ENCODE measurements at regions not wholly inside any gene's neighbourhood (a gene's known extent, or its start where the extent isn't known, plus 50 kb on each side); places are given as distances from the start of the nearest gene placed in this dataset.
A peak's percentile ranks its signal among the peaks of the same experiment; 100 is the strongest.

DNA sequence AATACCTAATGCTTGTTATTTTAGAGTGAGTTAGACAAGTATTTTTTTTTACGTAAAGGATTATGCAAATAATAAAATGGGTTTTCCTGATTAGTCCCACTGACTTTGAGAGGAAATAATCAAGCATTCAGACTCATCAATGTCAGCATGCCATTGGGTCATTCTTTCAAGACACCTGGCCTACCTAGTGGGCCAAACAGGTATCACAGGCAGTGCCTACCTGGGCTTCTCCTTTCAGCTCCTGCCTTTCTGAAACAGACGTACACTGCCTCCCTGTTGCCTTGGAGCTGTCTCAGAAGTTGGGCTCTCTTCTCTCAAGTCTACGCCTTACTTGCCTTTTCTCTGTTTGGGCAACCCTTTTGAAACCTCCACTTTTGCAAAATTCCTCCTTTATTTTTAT is 545.6 kb downstream of the SNAPC1 start:
- no peak for FAIRE-seq

DNA sequence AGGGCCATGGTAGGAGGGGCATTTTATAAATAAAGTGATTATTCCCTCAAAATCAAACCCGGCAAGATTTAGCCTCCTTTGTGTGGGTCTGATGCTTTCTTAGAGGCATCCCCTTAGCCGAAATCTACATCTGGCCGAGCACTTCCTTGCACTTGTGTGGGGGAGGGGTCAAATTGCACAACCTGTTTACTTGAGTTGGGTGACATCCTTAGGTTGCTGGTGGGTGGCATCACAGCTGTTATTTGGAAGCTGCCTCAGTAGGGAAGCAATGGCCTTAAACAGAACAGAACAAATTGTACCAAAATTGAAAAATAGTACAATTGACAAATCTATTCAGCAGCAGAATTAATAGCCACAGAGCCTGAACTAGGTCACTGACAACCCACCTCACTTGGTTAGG is 546.1 kb downstream of the SNAPC1 start:
- FAIRE-seq: no peak

DNA sequence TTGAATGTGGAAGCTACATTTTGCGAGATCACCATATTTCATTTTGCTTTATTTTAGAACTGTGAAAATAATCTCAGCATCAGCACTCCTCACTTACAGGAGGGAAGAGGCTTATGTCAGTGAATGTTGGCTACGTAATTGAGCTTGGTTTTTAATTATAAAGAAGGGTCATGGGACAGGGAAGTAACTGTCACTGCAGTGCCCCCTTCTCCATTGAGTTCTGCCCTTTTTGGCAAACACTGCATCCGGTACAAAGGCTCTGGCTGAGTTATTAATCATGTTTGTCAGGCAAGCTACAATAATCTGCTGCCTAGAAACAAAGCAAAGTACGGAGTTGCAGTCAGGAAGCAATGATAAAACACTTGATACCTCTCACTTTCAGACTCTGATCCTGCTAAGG is 546.7 kb downstream of the SNAPC1 start:
- FAIRE-seq: peak; percentile 95

DNA sequence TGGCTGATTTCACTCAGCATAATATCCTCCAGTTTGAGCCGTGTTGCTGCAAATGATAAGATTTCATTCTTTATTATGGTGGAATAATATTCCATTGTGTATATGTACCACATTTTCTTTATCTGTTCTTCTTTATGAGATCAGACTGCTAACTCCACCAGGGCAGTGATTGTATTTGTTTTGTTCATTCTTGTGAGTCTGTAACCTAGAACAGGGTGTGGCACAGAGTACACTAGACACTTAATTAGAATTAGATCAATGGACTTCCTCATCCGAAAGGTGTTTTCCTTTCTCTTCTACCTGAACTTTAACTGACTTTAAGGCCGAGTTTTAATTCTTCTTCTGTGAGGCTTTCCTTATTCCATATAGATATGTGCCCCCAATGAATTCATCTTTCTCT is 551.0 kb downstream of the SNAPC1 start:
- FAIRE-seq: peak; percentile 71

DNA sequence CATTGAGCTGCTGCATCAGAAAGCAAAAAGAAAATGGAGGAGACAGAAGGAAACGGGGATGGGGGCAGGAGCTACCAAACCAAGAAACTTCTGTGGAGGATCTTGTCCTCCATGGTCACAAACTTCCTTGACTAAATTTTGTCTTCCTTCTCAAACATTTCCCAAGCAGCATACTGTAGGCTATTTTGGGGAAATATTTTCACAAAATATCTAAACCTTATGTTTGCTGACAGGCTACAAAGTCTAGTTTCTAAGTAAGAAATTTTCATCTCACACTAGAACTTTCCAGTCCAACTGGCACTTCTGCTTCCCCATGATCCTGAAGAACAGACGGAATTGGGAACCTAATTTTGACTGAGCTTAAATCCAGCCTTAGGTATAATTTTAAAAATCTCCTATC is 552.0 kb downstream of the SNAPC1 start:
- FAIRE-seq: no peak

DNA sequence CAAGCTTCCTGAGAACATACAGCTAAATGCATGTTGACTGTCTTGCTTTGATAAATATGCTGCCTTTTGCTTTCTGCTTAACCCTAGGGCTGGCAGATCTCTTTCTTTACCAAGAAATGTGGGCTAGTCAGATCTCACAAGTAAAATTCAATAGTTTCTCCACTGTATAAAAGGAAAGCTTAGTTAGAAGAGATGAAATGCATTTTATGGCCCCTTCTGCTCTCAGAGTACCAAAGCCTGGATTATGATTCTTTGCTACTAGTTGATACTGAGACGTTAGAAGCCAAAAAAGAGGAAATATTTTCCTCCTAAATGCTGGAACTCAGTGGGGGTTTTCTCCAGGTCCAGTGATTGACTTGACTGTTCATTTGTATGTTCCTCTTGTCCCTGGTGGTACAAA is 552.7 kb downstream of the SNAPC1 start:
- no peak for FAIRE-seq

DNA sequence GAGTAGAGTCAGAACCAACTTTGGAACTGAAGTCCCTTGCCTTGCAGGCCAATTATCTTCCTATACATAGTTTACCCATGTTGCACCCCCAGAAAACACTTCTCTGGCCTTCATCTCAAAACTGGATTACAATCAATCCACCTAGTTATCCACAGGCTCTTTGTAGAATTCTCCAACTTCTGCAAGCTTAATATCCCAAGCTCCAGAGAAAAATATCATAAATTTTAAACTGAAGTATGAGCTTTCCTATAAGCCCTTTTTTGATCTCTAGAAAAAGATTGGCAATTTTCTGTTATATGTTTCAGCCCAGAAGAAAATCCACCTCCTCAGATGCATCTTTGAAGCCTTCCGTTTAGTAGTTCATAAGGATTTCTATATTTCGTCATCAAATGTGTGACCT is 553.4 kb downstream of the SNAPC1 start:
- FAIRE-seq: no peak

DNA sequence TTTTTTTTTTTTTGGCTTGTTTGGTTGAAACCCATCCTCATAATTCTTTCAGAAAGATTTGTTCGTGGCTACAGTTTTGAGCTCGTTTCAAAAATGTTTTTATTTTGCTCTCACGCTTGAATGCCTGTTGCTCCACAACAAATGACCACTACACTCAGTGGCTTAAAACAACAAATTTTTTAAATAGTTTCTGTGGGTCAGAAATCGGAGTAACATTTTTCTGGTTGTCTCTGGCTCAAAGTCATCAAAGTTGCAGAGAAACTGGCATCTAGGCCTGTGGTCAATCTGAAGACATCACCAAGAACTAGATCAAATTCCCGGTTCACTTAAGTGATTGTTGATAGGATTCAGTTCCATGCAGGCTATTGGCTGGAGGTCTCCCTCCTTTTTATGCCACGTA is 560.0 kb downstream of the SNAPC1 start:
- no peak for FAIRE-seq

DNA sequence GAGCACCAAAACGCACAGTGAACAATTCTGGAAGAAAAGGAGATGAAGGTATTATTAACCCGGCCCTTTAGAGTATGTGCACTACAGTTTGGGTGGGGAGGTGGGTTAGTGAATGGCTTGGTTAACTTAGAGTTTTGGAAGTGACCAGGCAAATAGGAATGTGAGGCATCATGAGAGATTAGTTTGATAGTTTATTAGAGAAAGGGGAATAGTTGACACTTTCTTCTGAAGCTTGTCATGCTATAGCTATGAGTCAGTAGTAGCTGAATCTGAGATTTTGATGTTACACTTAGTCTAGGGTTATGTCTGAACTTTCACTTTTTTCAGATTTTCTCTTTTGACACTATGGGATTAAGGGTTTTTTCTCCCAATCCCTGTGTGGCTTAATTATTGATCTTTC is 567.2 kb downstream of the SNAPC1 start:
- FAIRE-seq: no peak

DNA sequence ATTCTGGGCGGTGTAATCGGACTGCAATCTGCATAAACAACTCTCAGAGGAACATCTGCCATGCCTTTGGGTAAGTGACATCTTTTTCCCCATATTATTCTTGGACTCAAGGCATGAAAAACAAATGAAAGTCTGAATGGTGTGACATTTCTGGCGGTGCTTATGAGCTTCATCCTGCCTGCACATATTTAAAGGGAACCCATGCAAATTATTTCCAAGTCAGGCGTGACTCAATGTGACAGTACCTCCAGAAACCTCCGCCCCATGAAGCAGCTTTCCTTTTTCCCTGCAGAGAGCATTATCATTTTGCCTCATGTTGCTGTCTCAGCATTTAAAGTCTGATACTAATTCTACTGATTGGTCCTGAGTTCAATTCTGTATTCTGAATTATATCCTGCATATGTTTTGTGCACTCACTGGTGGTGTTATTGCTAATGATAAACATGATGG is 585.4 kb downstream of the SNAPC1 start:
- no peak for FAIRE-seq

DNA sequence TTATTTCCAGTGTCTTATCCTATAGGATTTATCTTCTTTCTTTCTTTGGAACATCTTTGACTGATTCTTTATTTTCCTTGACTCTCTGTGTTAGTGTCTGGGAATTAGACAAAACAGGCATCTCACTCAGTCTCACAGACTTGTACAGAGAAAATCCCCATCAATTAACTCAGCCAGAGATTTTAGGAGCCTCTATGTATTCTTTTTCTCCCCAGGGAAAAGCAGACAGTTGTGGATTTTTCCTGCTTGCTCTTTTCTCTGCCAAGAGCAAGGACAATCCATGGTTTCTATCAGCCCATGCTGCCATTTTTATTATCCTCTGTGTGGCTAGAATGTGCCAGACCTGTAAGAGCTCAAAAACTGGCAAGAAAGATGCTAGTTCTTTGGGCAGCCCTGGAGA is 595.1 kb downstream of the SNAPC1 start:
- no peak for FAIRE-seq

DNA sequence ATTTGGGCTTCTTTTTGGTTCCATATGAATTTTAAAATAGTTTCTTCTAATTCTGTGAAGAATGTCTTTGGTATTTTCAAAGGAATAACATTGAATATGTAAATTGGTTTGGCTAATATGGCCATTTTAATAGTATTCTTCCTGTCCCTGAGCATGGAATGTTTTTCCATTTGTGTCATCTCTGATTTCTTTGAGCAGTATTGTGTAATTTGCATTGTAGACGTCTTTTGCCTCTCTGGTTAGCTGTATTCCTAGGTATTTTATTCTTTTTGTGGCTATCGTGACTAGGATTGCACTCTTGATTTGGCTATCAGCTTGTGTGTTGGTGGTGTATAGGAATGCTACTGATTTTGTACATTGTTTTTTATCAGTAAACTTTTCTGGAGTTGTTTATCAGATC is 601.9 kb downstream of the SNAPC1 start:
- FAIRE-seq: no peak

DNA sequence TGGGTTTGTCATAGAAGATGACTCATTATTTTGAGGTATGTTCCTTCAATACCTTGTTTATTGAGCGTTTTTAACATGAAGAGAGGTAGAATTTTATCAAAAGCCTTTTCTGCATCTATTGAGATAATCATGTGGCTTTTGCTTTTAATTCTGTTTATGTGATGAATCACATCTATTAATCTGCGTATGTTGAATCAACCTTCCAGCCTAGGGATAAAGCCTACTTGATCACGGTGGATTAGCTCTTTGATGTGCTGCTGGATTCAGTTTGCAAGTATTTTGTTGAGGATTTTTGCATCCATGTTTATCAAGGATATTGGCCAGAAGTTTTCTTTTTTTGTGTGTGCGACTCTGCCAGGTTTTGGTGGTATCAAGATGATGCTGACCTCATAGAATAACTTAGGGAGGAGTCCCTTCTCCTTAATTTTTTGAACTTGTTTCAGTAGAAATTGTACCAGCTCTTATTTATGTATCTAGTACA is 602.6 kb downstream of the SNAPC1 start:
- no peak for FAIRE-seq

DNA sequence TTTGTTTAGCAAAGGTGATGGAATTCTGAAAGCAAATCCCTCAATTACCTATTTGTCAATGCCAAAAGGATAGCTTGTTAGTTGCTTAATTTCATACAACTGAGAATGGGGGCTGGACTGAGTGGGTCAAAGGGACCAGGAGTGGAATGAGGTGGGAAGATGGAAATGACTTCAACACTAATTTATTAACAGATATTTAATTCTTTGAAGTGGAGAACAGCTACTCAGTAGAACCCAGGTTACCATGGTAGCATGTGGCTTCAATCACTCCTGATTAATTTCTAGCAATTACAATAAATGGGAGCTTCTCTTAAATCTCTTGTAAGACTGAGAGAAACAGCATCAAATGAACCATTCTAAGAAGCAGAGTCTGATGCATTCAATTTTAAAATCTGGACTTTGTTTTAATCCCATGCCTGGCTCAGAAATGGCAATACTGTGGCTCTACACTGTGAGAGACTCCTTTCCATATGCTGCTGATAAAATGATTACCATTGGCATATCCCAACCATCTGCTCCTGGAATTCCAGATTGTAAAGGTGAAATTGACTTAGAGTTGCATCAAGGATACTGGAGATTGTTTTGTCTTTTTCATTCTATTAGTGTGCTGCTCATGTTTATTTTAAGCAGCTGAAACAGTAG is 607.8 kb downstream of the SNAPC1 start:
- no peak for FAIRE-seq

DNA sequence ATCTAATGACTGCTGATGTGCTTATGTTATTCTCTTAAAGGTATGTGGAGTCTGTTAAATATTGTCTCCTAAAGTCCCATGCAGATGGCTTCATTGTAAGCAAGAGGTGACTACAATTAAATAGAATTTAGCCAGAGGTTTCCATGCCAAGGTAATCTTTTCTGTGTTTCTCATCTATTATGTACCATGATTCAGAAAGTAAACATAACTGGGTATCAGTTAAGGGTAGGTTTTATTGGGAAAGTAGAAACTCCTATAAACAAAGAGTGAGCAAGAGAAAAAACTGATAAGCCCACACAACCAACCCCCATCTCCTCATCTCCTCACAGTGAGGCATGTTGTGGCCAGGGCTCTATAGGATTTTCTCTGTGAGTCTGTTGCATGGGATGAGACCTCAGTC is 611.7 kb downstream of the SNAPC1 start:
- FAIRE-seq: peak; percentile 71

DNA sequence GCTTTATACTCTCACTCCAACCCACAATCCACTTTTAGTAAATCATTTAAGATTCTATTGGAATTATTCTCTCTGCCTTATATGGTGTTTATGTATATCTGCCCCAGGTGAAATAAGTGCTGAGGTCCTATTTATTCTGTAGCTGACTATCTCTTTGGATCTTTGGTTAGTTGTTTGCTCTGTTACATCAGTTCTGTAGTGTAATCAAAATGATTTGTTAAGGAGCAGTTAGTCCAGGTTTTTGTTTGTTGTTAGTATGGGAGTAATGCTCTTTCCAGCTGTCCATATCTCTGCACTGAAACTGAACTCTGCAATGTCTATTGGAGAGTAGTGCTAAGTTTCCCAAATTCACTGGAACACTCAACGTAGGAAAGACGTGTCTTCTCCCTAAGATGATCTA is 615.8 kb downstream of the SNAPC1 start:
- FAIRE-seq: no peak

DNA sequence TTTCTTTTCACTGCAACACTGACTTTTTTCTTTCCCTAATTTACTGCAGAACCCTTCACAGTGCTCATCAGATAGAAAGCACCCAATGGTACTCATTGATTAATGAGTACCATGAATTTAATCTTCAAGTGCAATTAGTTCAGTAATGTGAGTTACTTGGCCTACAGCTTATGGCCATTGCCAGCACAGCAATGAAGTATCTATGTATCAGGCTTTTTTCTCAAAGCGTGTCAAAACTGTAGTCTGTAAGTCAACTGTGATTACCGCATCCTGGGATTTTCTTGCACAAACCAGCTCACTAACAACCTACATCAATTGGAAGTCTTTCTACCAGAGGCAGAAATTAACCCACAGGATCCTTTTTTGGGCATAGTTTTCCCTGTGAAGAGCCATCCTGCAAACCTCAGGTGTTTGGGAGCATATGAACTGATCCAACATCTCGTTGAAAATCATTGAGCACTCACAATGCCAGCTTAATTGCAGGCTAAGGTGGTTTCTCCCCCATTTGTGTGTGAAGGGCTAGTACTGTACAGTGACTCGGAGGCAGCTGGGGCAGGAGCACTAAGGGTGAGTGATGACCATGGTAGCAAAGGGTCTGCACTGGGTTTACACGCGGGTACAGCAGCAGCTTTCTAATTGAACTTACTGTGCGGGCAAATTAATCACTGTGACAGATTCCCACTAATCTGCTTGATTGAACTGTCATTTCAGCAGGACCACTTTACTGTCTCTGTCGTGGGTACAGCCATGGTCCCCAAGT is 619.3 kb downstream of the SNAPC1 start:
- no peak for FAIRE-seq

DNA sequence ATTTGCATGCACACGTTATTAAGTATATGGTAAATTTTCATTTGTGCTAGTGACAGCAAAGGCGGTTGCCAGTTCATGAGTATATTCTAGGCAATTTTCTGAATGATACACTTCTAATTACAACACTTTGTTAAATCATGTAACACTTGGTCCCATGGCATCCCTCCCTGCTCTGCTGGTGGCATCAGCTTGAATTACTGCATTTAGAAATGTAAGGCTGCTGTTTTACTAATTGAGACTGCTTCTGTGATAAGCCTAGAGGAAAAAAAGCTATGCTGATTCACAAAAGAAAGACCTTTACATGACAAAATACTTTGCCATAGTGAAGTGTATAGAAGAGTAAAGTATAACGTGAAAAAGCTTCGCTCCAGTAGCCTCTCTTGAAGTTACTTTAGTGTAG is 636.1 kb downstream of the KCNH5 start:
- FAIRE-seq: peak; percentile 45

DNA sequence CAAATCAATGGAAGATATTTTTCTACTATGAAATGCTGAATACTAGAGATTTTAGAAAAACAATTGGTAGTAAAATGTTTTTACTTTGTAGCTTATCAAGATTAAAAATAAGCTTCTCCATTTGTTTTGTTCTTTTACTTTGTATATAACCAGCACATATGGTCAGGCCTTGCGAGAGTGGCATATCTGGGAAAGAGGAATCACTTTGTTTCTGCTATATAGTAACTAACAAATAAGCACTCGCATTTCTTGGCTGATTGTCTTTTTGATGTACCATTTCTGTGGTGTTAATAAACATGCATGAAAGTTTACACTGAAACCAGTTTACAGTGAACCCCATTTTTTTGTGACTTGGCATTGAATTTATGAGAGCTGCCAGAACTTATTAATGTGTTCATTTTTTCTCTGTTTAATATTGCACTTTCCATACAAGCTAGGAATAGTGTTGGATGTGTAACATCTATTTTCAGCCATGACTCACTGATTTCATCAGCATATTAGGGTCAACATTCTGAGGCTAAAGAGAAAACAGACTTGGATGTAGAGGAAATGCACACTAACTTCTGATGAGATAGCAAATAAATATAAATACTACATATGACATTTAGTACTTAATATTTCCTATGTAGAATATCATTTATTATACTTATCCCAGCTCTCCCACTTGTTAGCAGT is 635.5 kb downstream of the KCNH5 start:
- FAIRE-seq: no peak

DNA sequence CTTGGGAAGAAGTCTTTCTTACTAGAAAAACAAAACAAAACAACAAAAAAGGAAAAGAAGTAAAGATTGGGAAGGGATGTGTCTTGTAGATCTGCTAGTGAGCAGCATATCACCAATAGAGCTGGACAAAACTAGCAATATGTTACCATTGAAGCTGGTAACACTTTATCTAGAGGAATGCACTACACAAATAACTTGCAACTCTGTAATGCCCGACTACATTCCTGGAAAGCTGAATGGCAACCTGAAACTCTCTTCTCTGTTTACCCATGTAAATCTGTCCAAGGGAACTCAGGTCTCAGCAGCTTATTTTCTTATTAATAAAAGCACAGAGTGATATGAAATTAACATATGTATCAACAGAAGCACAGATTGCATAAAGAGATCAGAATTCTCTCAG is 624.4 kb downstream of the KCNH5 start:
- FAIRE-seq: no peak

DNA sequence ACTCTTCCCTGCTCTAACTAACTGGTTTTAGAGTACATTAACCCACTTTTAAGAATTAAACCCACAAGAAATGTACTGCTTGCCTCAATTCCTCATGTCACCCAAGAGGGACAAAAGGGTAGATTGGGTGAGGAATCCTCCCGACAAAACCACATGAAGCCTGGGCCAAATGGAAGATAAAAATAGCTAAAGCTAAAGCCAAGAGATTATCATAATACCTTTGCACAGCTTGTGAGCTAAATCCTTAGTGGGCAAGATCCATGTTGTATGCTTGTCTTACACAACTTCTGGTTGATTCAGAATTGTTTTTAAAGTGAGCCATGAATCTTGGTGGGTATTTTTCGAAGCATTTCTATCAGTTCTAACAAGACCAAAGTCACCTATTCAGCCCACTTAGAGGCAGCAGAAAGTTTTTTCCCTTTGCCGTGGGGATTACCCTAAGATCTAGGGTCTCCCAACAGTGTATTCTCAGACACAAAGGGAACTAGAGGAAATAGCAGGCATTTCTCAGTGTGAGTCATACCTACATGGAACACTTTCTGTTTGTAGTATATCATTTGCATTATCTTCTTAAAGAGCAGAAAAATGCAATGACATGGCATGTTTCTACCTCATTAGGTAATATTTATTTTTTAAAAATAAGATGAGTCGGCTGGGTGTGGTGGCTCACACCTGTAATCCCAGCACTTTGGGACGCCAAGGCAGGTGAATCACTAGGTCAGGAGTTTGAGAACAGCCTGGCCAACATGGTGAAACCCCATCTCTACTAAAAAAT is 616.6 kb downstream of the KCNH5 start:
- no peak for FAIRE-seq

DNA sequence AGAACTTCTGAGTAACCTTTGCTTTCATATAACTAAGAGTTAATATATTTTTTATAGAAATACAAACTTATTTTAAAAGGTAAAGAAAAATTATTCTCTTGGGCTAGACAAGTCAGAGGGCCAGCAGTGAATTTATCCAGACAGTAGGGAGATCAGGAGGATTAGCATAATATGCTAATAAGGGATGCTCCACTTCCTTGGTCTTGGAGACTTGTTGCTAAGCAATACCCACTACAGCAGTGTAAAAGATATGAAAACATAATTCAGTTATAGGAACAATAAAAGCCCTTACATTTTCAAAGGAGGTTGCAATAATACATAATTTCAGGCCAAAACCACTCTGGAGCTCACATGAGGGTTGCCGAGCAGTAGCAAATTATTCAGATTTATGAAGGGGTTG is 615.6 kb downstream of the KCNH5 start:
- no peak for FAIRE-seq

DNA sequence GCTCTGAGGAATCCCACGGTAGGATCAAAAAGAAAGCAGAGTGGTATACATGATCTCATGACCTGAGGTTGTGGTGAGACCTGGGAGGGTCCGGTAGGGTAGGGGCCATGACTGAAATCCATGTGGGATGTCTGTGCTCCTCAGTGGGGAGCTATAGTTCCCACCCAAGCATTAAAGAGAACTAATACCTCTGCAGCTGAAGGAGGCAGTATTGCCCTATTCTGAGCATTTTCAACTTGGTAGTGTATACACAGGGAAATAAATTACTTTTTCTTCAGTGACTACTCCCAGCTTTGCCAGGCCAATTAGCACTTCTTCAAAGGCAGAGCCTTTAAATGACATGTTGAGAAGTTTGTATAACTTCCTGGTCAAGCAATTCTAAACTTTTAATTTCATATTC is 613.8 kb downstream of the KCNH5 start:
- no peak for FAIRE-seq
